ENCODE measurements at regions not wholly inside any gene's neighbourhood (a gene's known extent, or its start where the extent isn't known, plus 50 kb on each side); places are given as distances from the start of the nearest gene placed in this dataset.

DNA sequence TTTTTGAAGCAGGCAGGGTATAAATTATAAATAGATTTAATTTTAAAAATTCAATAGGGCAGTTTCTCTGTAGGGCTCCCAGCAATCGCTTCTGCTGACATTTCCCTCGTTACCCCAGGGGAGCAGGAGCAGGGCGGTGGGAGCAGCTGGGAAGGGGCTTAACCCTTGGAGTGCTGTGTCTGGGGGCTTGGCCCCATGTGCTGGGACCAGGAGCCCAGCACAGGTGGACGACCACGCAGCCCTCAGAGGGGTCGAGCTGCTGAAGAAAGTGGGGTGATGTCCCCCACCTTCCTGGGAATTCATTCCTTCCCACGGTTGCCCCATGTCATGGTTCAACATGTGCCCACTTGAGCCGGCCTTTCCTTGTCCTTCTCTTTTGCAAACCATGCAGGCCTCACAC, 67.5 kb upstream of the STX16 start:
- Histone ChIP-seq H3K27me3 (ENCODE audit: low read depth, low read length) (peaks cover 52% of the 10 kb centered on the region), H2AFZ (ENCODE audit: low read depth, low read length) (no peak overlapping the region), H3K4me1 (ENCODE audit: low read length) (no peaks in the 10 kb centered on the region), H3K36me3 (replicated peaks; ENCODE audit: low read depth, low read length) (no peaks in the 10 kb centered on the region), H3K79me2 (ENCODE audit: low read length) (no peaks in the 10 kb centered on the region), H3K27ac (ENCODE audit: low read length) (no peak overlapping the region), H3K4me2 (ENCODE audit: low read length) (no peak overlapping the region), H3K4me3 (ENCODE audit: low read length) (no peak overlapping the region), H3K9me3 (ENCODE audit: insufficient read depth, low read length) (no peaks in the 10 kb centered on the region), H3K9ac (ENCODE audit: low read length) (no peak overlapping the region), H4K20me1 (ENCODE audit: insufficient read depth, low read length) (no peaks in the 10 kb centered on the region)
- TF ChIP-seq EZH2phosphoT487 (IDR thresholded peaks at IDR 0.05; ENCODE audit: low read depth), result no peak
- TF ChIP-seq, protein P1, sequence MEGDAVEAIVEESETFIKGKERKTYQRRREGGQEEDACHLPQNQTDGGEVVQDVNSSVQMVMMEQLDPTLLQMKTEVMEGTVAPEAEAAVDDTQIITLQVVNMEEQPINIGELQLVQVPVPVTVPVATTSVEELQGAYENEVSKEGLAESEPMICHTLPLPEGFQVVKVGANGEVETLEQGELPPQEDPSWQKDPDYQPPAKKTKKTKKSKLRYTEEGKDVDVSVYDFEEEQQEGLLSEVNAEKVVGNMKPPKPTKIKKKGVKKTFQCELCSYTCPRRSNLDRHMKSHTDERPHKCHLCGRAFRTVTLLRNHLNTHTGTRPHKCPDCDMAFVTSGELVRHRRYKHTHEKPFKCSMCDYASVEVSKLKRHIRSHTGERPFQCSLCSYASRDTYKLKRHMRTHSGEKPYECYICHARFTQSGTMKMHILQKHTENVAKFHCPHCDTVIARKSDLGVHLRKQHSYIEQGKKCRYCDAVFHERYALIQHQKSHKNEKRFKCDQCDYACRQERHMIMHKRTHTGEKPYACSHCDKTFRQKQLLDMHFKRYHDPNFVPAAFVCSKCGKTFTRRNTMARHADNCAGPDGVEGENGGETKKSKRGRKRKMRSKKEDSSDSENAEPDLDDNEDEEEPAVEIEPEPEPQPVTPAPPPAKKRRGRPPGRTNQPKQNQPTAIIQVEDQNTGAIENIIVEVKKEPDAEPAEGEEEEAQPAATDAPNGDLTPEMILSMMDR (IDR thresholded peaks at IDR 0.05; ENCODE audit: low read depth, low read length), result no peak

DNA sequence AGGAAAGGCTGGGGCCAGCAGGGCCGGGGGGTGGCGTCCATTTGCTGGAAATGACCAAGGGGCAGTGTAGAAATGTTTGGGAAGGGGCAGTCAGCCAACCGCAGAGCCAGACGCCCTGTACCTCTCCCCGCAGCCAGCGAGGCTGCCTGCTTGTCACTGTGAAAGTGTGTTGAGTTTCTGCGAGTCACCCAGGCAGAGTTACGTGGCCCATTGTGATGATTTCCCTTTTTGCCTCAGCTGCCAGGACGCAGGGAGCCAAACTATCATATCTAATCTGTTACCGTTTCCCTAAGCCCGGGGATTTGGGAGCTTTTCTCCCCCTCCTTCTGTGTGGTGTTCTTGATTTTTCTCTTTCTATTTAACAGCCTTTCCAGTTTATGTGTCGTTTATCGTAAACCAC, 67.9 kb upstream of the STX16 start:
- H3K36me3 ChIP-seq (replicated peaks; ENCODE audit: low read depth, low read length), result no peaks in the 10 kb centered on the region
- no peaks in the 10 kb centered on the region for H4K20me1 ChIP-seq (ENCODE audit: insufficient read depth, low read length)
- H3K4me2 ChIP-seq (ENCODE audit: low read length), result no peak overlapping the region
- no peaks in the 10 kb centered on the region for H3K9me3 ChIP-seq (ENCODE audit: insufficient read depth, low read length)
- no peak overlapping the region for H3K27ac ChIP-seq (ENCODE audit: low read length)
- H3K4me3 ChIP-seq (ENCODE audit: low read length), result no peak overlapping the region
- no peak for TF ChIP-seq EZH2phosphoT487 (IDR thresholded peaks at IDR 0.05; ENCODE audit: low read depth)
- TF ChIP-seq, protein P1 (IDR thresholded peaks at IDR 0.05; ENCODE audit: low read depth, low read length), result no peak
- no peaks in the 10 kb centered on the region for H3K79me2 ChIP-seq (ENCODE audit: low read length)
- H3K4me1 ChIP-seq (ENCODE audit: low read length), result no peaks in the 10 kb centered on the region
- no peak overlapping the region for H3K9ac ChIP-seq (ENCODE audit: low read length)
- peaks cover 54% of the 10 kb centered on the region for H3K27me3 ChIP-seq (ENCODE audit: low read depth, low read length)
- no peak overlapping the region for H2AFZ ChIP-seq (ENCODE audit: low read depth, low read length)

DNA sequence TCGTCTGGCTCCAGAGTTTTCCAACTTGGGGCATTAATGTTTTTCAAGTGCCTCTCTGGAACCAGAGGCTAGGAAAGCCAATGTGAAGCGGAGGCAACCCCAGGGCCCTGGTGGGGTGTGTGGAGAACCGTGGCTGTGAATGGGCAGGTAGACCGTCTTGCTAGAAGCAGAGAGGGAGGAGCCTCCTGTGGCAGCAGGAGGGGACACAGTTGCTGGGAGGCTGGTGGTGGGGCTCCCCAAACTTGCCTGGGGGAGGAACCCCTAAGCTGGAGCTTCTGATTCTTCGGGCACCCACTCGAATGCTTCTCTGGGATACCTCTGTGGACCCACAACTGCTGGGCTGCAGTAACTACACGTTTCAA, 65.3 kb upstream of the APCDD1L start:
- H3K79me2 ChIP-seq (ENCODE audit: low read length), result no peaks in the 10 kb centered on the region
- H3K9ac ChIP-seq (ENCODE audit: low read length), result no peak overlapping the region
- H3K9me3 ChIP-seq (ENCODE audit: insufficient read depth, low read length), result no peaks in the 10 kb centered on the region
- peaks cover 40% of the 10 kb centered on the region for H3K27me3 ChIP-seq (ENCODE audit: low read depth, low read length)
- H2AFZ ChIP-seq (ENCODE audit: low read depth, low read length), result no peak overlapping the region
- TF ChIP-seq, protein P1 (IDR thresholded peaks at IDR 0.05; ENCODE audit: low read depth, low read length), result no peak
- no peak for TF ChIP-seq EZH2phosphoT487 (IDR thresholded peaks at IDR 0.05; ENCODE audit: low read depth)
- H3K4me2 ChIP-seq (ENCODE audit: low read length), result no peak overlapping the region
- no peaks in the 10 kb centered on the region for H4K20me1 ChIP-seq (ENCODE audit: insufficient read depth, low read length)
- H3K4me1 ChIP-seq (ENCODE audit: low read length), result no peaks in the 10 kb centered on the region
- no peak overlapping the region for H3K4me3 ChIP-seq (ENCODE audit: low read length)
- no peak overlapping the region for H3K27ac ChIP-seq (ENCODE audit: low read length)
- H3K36me3 ChIP-seq (replicated peaks; ENCODE audit: low read depth, low read length), result no peaks in the 10 kb centered on the region

DNA sequence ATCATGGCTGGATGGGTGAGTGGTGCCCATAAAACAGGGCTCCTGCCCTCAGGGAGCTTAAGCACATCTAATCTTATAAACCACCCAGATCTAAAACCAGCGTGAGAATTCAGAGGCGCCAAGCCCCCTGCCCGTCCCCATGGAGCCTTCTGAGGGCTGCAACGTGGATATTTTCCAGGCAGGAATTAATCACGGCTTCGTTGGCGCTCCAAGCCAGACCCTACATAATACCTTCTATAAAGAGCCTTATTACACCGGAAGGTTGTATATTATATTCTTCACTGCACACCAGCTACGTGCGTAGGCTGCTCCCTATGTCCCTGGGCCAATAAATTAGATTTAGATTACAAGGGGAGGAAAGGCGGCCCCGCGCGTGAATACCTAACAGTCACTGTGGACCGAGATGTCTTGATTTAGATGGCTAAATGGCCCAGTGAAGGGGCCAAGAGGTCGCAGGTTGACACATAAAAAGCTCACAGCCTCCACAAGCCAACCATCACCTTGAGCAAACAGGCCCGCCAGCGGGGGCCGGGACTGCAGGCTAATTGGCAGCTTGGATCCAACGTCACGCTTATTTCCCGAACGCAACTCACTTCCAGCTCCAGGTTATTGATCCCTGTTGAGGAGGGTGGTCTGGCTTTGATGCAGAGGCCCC, 64.7 kb upstream of the APCDD1L start:
- H3K4me3 ChIP-seq (ENCODE audit: low read length), result no peak overlapping the region
- H3K36me3 ChIP-seq (replicated peaks; ENCODE audit: low read depth, low read length), result no peaks in the 10 kb centered on the region
- no peaks in the 10 kb centered on the region for H3K9me3 ChIP-seq (ENCODE audit: insufficient read depth, low read length)
- no peak overlapping the region for H3K27ac ChIP-seq (ENCODE audit: low read length)
- H2AFZ ChIP-seq (ENCODE audit: low read depth, low read length), result no peak overlapping the region
- no peaks in the 10 kb centered on the region for H3K4me1 ChIP-seq (ENCODE audit: low read length)
- peaks cover 36% of the 10 kb centered on the region for H3K27me3 ChIP-seq (ENCODE audit: low read depth, low read length)
- H3K4me2 ChIP-seq (ENCODE audit: low read length), result no peak overlapping the region
- no peak for TF ChIP-seq EZH2phosphoT487 (IDR thresholded peaks at IDR 0.05; ENCODE audit: low read depth)
- TF ChIP-seq, protein P1 (IDR thresholded peaks at IDR 0.05; ENCODE audit: low read depth, low read length), result no peak
- H3K79me2 ChIP-seq (ENCODE audit: low read length), result no peaks in the 10 kb centered on the region
- H4K20me1 ChIP-seq (ENCODE audit: insufficient read depth, low read length), result no peaks in the 10 kb centered on the region
- H3K9ac ChIP-seq (ENCODE audit: low read length), result no peak overlapping the region
